Endothelial cell (in vitro differentiated cells): ENCODE measurements at regions not wholly inside any gene's neighbourhood (a gene's known extent, or its start where the extent isn't known, plus 50 kb on each side); places are given as distances from the start of the nearest gene placed in this dataset.

ENCODE experiments used
- DNase-seq: peaks from one replicate; pipeline ENCODE4 v3.0.0; 2021; ENCODE audit warnings: low spot score
- H3K27ac Mint-ChIP-seq: one replicate; pipeline ENCODE4 v1.8.0; 2021; ENCODE audit warnings: mixed read lengths, inconsistent platforms; ENCODE audit not compliant: unreplicated experiment
- H3K27me3 Mint-ChIP-seq: one replicate; pipeline ENCODE4 v1.8.0; 2021; ENCODE audit warnings: mild to moderate bottlenecking, moderate library complexity, mixed read lengths, inconsistent platforms; ENCODE audit not compliant: unreplicated experiment
- H3K36me3 Mint-ChIP-seq: one replicate; pipeline ENCODE4 v1.8.0; 2021; ENCODE audit warnings: mild to moderate bottlenecking, low read depth, mixed read lengths, inconsistent platforms; ENCODE audit not compliant: unreplicated experiment
- H3K4me1 Mint-ChIP-seq: one replicate; pipeline ENCODE4 v1.8.0; 2021; ENCODE audit warnings: mild to moderate bottlenecking, mixed read lengths, inconsistent platforms; ENCODE audit not compliant: unreplicated experiment
- H3K4me3 Mint-ChIP-seq: one replicate; pipeline ENCODE4 v1.8.0; 2021; ENCODE audit warnings: mild to moderate bottlenecking, mixed read lengths, inconsistent platforms; ENCODE audit not compliant: unreplicated experiment
- H3K9me3 Mint-ChIP-seq: one replicate; pipeline ENCODE4 v1.8.0; 2021; ENCODE audit warnings: mixed read lengths, inconsistent platforms; ENCODE audit not compliant: unreplicated experiment
- TF ChIP-seq, protein P1 (sequence below): fragments of 200-600 bp; sonication (generic); IDR thresholded peaks from one replicate; pipeline ENCODE4 v1.5.0; 2021; ENCODE audit warnings: antibody characterized with exemption; ENCODE audit not compliant: unreplicated experiment

DNA sequence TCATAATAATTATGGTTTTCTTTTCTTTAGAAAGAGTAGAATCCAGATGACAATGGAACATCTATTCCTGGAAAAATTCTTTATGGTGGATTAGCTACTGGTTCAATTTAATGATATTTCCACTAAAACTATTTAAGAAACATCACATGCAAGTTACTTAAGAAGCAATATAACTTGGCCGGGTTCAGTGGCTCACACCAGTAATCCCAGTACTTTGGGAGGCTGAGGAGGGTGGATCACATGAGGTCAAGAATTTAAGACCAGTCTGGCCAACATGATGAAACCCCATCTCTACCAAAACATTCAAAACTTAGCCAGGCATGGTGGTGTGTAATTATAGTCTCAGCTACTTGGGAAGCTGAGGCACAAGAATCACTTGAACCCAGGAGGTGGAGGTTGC, 65.9 kb upstream of the SMLR1 start:
- H3K9me3 Mint-ChIP-seq: no peaks in the 10 kb centered on the region
- DNase-seq: no peak
- no peaks in the 10 kb centered on the region for H3K27me3 Mint-ChIP-seq
- no peak overlapping the region for H3K4me3 Mint-ChIP-seq
- H3K4me1 Mint-ChIP-seq: no peaks in the 10 kb centered on the region
- TF ChIP-seq, protein P1, sequence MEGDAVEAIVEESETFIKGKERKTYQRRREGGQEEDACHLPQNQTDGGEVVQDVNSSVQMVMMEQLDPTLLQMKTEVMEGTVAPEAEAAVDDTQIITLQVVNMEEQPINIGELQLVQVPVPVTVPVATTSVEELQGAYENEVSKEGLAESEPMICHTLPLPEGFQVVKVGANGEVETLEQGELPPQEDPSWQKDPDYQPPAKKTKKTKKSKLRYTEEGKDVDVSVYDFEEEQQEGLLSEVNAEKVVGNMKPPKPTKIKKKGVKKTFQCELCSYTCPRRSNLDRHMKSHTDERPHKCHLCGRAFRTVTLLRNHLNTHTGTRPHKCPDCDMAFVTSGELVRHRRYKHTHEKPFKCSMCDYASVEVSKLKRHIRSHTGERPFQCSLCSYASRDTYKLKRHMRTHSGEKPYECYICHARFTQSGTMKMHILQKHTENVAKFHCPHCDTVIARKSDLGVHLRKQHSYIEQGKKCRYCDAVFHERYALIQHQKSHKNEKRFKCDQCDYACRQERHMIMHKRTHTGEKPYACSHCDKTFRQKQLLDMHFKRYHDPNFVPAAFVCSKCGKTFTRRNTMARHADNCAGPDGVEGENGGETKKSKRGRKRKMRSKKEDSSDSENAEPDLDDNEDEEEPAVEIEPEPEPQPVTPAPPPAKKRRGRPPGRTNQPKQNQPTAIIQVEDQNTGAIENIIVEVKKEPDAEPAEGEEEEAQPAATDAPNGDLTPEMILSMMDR: no peak
- no peak overlapping the region for H3K27ac Mint-ChIP-seq
- no peaks in the 10 kb centered on the region for H3K36me3 Mint-ChIP-seq

DNA sequence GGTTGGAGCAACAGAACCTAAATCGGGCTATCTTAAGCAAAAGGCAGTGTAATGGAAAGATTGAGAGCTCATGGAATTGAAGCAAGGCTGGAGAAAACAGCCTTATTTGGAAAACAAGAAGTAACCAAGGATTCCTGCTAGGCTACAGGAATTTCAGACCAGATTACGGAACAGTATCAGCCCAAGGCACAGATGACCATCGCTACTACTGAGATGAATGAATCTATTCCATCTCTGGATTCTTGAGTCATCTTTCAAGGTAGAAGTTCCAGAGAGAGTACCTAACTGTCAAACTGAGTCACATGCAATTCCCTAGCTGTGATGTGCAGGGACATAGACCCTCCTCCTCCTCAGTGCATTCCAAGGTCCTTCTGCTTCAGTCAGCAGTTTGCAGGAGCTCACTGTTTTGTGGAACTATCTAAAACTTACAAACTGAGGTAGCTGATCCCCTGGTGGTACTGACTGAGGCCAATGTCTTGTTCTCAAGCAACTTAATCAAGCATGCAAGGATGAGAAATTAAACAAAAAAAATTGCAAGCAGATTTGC, 62.0 kb upstream of the SMLR1 start:
- no peak overlapping the region for H3K4me3 Mint-ChIP-seq
- TF ChIP-seq, protein P1: no peak
- H3K27me3 Mint-ChIP-seq: no peaks in the 10 kb centered on the region
- H3K36me3 Mint-ChIP-seq: no peaks in the 10 kb centered on the region
- H3K9me3 Mint-ChIP-seq: no peaks in the 10 kb centered on the region
- no peaks in the 10 kb centered on the region for H3K4me1 Mint-ChIP-seq
- H3K27ac Mint-ChIP-seq: no peak overlapping the region
- DNase-seq: no peak

DNA sequence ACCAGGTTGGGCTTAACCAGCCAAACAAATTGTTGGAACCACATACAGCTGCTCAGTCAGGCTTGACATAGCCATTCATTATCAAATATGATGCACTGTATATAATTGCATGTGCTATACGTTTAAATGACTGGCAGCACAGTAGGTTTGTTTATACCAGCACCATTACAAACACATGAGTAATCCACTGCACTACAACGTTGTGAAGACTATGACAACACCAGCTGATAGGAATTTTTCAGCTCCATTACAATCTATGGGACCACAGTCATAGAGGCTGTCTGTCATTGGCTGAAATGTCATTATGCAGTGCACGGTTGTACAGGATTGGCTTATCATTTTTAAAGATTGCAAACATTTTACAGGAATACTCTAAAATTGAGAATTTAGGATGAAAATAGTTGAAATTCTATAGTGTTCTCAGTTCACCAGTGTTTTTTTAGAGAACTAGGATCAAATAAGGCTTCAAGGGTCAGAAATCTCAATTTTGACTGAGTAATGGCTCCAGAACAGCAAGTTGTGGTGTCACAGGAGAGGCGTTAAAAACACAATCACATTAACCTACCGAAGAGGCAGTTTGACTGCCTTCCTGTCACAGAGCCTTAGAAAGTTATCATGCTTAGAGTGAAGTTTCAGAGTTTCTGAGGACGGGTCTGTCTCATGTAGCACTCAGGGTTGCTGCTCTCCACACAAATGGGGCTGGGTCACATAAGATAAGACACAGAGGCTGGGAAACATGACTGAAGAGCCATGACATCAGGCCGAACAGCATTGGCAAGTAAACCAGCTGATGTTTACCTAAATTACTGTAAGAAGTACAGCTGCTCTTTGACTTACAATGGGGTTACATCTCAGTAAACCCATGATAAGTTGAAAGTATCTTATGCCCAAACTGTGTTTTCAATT, 60.7 kb upstream of the SMLR1 start:
- Mint-ChIP-seq H3K27me3 (no peaks in the 10 kb centered on the region), H3K4me1 (no peaks in the 10 kb centered on the region), H3K27ac (no peak overlapping the region), H3K36me3 (no peaks in the 10 kb centered on the region), H3K4me3 (no peak overlapping the region), H3K9me3 (no peaks in the 10 kb centered on the region)
- no peak for DNase-seq
- TF ChIP-seq, protein P1: no peak

DNA sequence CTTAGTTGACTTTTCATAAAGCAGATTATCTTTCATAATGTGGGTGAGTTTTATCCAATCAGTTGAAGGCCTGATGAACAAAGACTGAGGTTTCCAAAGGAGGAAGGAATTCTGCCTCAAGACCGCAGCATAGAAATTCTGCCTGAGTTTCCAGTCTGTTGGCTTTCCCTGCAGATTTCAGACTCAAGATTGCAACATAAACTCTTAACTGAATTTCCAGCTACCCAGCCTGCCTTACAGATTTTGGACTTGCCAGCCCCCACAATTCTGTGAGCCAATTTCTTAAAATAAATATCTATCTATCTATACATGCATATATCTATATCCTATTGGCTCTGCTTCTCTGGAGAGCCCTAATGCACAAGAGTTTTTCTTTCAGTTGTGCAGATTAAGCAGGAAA, 57.3 kb upstream of the SMLR1 start:
- TF ChIP-seq, protein P1: no peak
- H3K36me3 Mint-ChIP-seq: no peaks in the 10 kb centered on the region
- DNase-seq: no peak
- H3K27me3 Mint-ChIP-seq: no peaks in the 10 kb centered on the region
- no peaks in the 10 kb centered on the region for H3K4me1 Mint-ChIP-seq
- H3K27ac Mint-ChIP-seq: no peak overlapping the region
- no peak overlapping the region for H3K4me3 Mint-ChIP-seq
- no peaks in the 10 kb centered on the region for H3K9me3 Mint-ChIP-seq

DNA sequence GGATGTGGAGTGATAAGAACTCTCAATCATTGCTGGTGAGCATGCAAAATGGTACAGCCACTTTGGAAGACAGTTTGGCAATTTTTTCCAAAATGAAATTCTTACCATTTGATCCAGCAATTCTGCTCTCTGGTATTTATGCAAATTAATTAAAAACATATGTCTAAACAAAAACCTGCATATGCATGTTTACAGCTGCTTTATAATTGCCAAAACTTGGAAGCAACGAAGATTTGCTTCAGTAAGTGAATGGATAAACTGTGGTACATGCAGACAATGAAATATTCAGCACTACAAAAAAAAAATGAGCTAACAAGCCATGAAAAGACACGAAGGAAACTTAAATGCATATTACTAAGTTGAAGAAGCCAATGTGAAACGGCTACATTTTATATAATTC, 55.5 kb upstream of the SMLR1 start:
- TF ChIP-seq, protein P1: no peak

More for the DNA sequence above, 55.5 kb upstream of the SMLR1 start:
- Mint-ChIP-seq H3K27ac (no peak overlapping the region), H3K4me3 (no peak overlapping the region), H3K36me3 (no peaks in the 10 kb centered on the region), H3K9me3 (no peaks in the 10 kb centered on the region), H3K4me1 (no peaks in the 10 kb centered on the region), H3K27me3 (no peaks in the 10 kb centered on the region)
- no peak for DNase-seq
